ENCODE measurements at regions not wholly inside any gene's neighbourhood (a gene's known extent, or its start where the extent isn't known, plus 50 kb on each side); places are given as distances from the start of the nearest gene placed in this dataset.

- peaks cover 2% of the 10 kb centered on the region for H3K27me3 Mint-ChIP-seq (ENCODE audit: unreplicated experiment)
- no peak for DNase-seq
- no peak overlapping the region for H3K27ac Mint-ChIP-seq (ENCODE audit: unreplicated experiment)
- peaks cover 3% of the 10 kb centered on the region for H3K9me3 Mint-ChIP-seq (ENCODE audit: unreplicated experiment)
- TF ChIP-seq, protein P1, sequence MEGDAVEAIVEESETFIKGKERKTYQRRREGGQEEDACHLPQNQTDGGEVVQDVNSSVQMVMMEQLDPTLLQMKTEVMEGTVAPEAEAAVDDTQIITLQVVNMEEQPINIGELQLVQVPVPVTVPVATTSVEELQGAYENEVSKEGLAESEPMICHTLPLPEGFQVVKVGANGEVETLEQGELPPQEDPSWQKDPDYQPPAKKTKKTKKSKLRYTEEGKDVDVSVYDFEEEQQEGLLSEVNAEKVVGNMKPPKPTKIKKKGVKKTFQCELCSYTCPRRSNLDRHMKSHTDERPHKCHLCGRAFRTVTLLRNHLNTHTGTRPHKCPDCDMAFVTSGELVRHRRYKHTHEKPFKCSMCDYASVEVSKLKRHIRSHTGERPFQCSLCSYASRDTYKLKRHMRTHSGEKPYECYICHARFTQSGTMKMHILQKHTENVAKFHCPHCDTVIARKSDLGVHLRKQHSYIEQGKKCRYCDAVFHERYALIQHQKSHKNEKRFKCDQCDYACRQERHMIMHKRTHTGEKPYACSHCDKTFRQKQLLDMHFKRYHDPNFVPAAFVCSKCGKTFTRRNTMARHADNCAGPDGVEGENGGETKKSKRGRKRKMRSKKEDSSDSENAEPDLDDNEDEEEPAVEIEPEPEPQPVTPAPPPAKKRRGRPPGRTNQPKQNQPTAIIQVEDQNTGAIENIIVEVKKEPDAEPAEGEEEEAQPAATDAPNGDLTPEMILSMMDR (IDR thresholded peaks at IDR 0.05; ENCODE audit: partially characterized antibody, unreplicated experiment): no peak
- no peaks in the 10 kb centered on the region for H3K36me3 Mint-ChIP-seq (ENCODE audit: unreplicated experiment)
- H3K4me3 Mint-ChIP-seq (ENCODE audit: unreplicated experiment): no peak overlapping the region
- no peaks in the 10 kb centered on the region for H3K4me1 Mint-ChIP-seq (ENCODE audit: low read depth, unreplicated experiment)
Observed at GRCh38 chr2:65636024-65636423, 203.6 kb upstream of the SPRED2 start.

DNA sequence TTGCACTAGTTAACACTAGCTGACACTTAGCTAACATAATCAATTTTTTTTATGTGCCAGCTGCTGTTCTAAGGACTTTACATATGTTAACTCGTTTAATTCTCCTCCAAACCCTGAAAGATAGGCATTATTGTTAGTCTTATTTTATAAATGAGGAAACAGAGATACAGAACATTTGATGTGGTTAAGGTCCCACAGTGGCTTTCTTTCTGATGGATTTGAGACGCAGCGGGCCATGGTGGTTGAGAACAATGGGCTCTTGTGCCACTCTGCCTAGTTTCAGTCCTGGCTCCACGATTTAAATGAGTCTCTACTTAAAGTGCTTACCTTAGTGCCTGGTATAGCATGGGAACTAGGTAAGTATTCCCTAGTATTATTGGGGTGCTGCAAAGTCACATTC is 201.9 kb upstream of the SPRED2 start:
- peaks cover 5% of the 10 kb centered on the region for H3K4me1 Mint-ChIP-seq (ENCODE audit: low read depth, unreplicated experiment)
- no peaks in the 10 kb centered on the region for H3K36me3 Mint-ChIP-seq (ENCODE audit: unreplicated experiment)
- DNase-seq: no peak
- TF ChIP-seq, protein P1 (IDR thresholded peaks at IDR 0.05; ENCODE audit: partially characterized antibody, unreplicated experiment): no peak
- peaks cover 2% of the 10 kb centered on the region for H3K27me3 Mint-ChIP-seq (ENCODE audit: unreplicated experiment)
- peaks cover 6% of the 10 kb centered on the region for H3K9me3 Mint-ChIP-seq (ENCODE audit: unreplicated experiment)
- no peak overlapping the region for H3K27ac Mint-ChIP-seq (ENCODE audit: unreplicated experiment)
- H3K4me3 Mint-ChIP-seq (ENCODE audit: unreplicated experiment): no peak overlapping the region

GRCh38 chr2:65630643-65631042 is 198.2 kb upstream of the SPRED2 start:
- H3K36me3 Mint-ChIP-seq (ENCODE audit: unreplicated experiment): no peaks in the 10 kb centered on the region
- H3K9me3 Mint-ChIP-seq (ENCODE audit: unreplicated experiment): peaks cover 6% of the 10 kb centered on the region
- DNase-seq: no peak
- H3K27ac Mint-ChIP-seq (ENCODE audit: unreplicated experiment): no peak overlapping the region
- H3K27me3 Mint-ChIP-seq (ENCODE audit: unreplicated experiment): peaks cover 2% of the 10 kb centered on the region
- H3K4me3 Mint-ChIP-seq (ENCODE audit: unreplicated experiment): no peak overlapping the region
- TF ChIP-seq, protein P1 (IDR thresholded peaks at IDR 0.05; ENCODE audit: partially characterized antibody, unreplicated experiment): no peak
- peaks cover 5% of the 10 kb centered on the region for H3K4me1 Mint-ChIP-seq (ENCODE audit: low read depth, unreplicated experiment)

DNA sequence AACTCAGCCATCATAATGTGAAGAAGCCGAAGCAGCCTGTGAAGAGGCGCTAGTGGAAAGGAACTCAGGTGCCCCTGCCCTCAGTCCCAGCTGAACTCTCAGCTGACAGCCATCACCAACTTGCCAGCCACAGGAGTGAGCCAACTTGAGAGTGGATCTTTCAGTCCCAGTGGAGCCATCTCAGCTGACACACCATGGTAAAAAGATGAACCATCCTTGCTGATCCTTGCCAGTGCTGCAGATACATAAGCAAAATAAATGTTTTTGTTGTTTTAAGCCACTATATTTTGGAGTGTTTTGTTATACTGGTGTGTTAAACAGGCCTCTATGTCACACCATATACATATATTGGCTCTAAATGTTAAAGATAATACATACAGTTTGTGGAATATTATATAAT is 195.8 kb upstream of the SPRED2 start:
- Mint-ChIP-seq H3K27me3 (ENCODE audit: unreplicated experiment) (peaks cover 2% of the 10 kb centered on the region), H3K4me3 (ENCODE audit: unreplicated experiment) (no peak overlapping the region), H3K9me3 (ENCODE audit: unreplicated experiment) (peaks cover 3% of the 10 kb centered on the region), H3K4me1 (ENCODE audit: low read depth, unreplicated experiment) (peaks cover 5% of the 10 kb centered on the region), H3K36me3 (ENCODE audit: unreplicated experiment) (no peaks in the 10 kb centered on the region), H3K27ac (ENCODE audit: unreplicated experiment) (no peak overlapping the region)
- no peak for DNase-seq
- TF ChIP-seq, protein P1 (IDR thresholded peaks at IDR 0.05; ENCODE audit: partially characterized antibody, unreplicated experiment): no peak

GRCh38 chr2:65626831-65627230 is 194.4 kb upstream of the SPRED2 start:
- no peak overlapping the region for H3K27ac Mint-ChIP-seq (ENCODE audit: unreplicated experiment)
- no peak overlapping the region for H3K4me3 Mint-ChIP-seq (ENCODE audit: unreplicated experiment)
- peaks cover 5% of the 10 kb centered on the region for H3K27me3 Mint-ChIP-seq (ENCODE audit: unreplicated experiment)
- no peak for DNase-seq
- H3K9me3 Mint-ChIP-seq (ENCODE audit: unreplicated experiment): peaks cover 3% of the 10 kb centered on the region
- no peaks in the 10 kb centered on the region for H3K36me3 Mint-ChIP-seq (ENCODE audit: unreplicated experiment)
- TF ChIP-seq, protein P1 (IDR thresholded peaks at IDR 0.05; ENCODE audit: partially characterized antibody, unreplicated experiment): no peak
- H3K4me1 Mint-ChIP-seq (ENCODE audit: low read depth, unreplicated experiment): peaks cover 5% of the 10 kb centered on the region

All from glutamatergic neuron (in vitro differentiated cells).